Hematopoietic multipotent progenitor cell (in vitro differentiated cells): ENCODE measurements at regions not wholly inside any gene's neighbourhood (a gene's known extent, or its start where the extent isn't known, plus 50 kb on each side); places are given as distances from the start of the nearest gene placed in this dataset.

ENCODE experiments used
- DNase-seq, 3 donors: peaks; one replicate each; pipeline ENCODE4 v3.0.0-alpha.2; 2011 to 2015; ENCODE audit warnings: low read depth in 2 of 3, low spot score in 2 of 3

- DNase-seq: no peak
Observed at GRCh38 chr3:132773071-132773619, 50.9 kb upstream of the NPHP3 start.

GRCh38 chr3:132772252-132772651 lies 50.0 kb upstream of the NPHP3 start:
- DNase-seq: no peak
